ENCODE measurements at regions not wholly inside any gene's neighbourhood (a gene's known extent, or its start where the extent isn't known, plus 50 kb on each side); places are given as distances from the start of the nearest gene placed in this dataset.

- H3K9me3 ChIP-seq (ENCODE audit: low read length), result no peaks in the 10 kb centered on the region
Measured at GRCh38 chr12:60724475-60724874, 1128.6 kb downstream of the SLC16A7 start.

GRCh38 chr12:60724984-60725383, 1129.2 kb downstream of the SLC16A7 start:
- no peak overlapping the region for H3K9ac ChIP-seq (ENCODE audit: low read length)
- no peaks in the 10 kb centered on the region for H3F3A ChIP-seq (ENCODE audit: insufficient read depth, low read length, poor library complexity, severe bottlenecking)
- no peak for TF ChIP-seq EZH2 (IDR thresholded peaks at IDR 0.05; ENCODE audit: borderline replicate concordance, insufficient read depth, low read length, poor library complexity, severe bottlenecking)
- no peak for TF ChIP-seq TAF1 (IDR thresholded peaks at IDR 0.05; ENCODE audit: low read depth)
- TF ChIP-seq CTCF (IDR thresholded peaks at IDR 0.05; ENCODE audit: poor library complexity, severe bottlenecking), result no peak
- H3K4me2 ChIP-seq (ENCODE audit: low read length), result no peak overlapping the region
- no peaks in the 10 kb centered on the region for H3K79me2 ChIP-seq (replicated peaks; ENCODE audit: insufficient read depth, low read length)
- H3K36me3 ChIP-seq (ENCODE audit: insufficient read depth, low read length), result no peaks in the 10 kb centered on the region
- H2AFZ ChIP-seq (ENCODE audit: low read depth, low read length), result no peak overlapping the region
- no peaks in the 10 kb centered on the region for H3K27me3 ChIP-seq (ENCODE audit: insufficient read depth, low read depth, low read length)
- no peaks in the 10 kb centered on the region for H4K20me1 ChIP-seq (ENCODE audit: insufficient read depth)
- H3K9me3 ChIP-seq (ENCODE audit: low read length), result no peaks in the 10 kb centered on the region
- no peaks in the 10 kb centered on the region for H3K9me2 ChIP-seq (ENCODE audit: insufficient read depth, low read length)
- no peak overlapping the region for H3K27ac ChIP-seq (ENCODE audit: low read length)
- no peak overlapping the region for H3K4me3 ChIP-seq (ENCODE audit: low read length)

More at GRCh38 chr12:60724475-60724874, 1128.6 kb downstream of the SLC16A7 start:
- Histone ChIP-seq H3F3A (ENCODE audit: insufficient read depth, low read length, poor library complexity, severe bottlenecking) (no peaks in the 10 kb centered on the region), H3K36me3 (ENCODE audit: insufficient read depth, low read length) (no peaks in the 10 kb centered on the region), H3K4me2 (ENCODE audit: low read length) (no peak overlapping the region), H3K9ac (ENCODE audit: low read length) (no peak overlapping the region), H3K27me3 (ENCODE audit: insufficient read depth, low read depth, low read length) (no peaks in the 10 kb centered on the region), H4K20me1 (ENCODE audit: insufficient read depth) (no peaks in the 10 kb centered on the region), H2AFZ (ENCODE audit: low read depth, low read length) (no peak overlapping the region), H3K79me2 (replicated peaks; ENCODE audit: insufficient read depth, low read length) (no peaks in the 10 kb centered on the region), H3K9me2 (ENCODE audit: insufficient read depth, low read length) (no peaks in the 10 kb centered on the region), H3K27ac (ENCODE audit: low read length) (no peak overlapping the region), H3K4me3 (ENCODE audit: low read length) (no peak overlapping the region)
- TF ChIP-seq MXI1 (conservative IDR thresholded peaks at IDR 0.05; ENCODE audit: poor library complexity, severe bottlenecking), result no peak
- no peak for TF ChIP-seq RAD21 (conservative IDR thresholded peaks at IDR 0.05)
- TF ChIP-seq CTCF (IDR thresholded peaks at IDR 0.05; ENCODE audit: poor library complexity, severe bottlenecking), result no peak
- no peak for TF ChIP-seq TAF1 (IDR thresholded peaks at IDR 0.05; ENCODE audit: low read depth)
- TF ChIP-seq EP300 (conservative IDR thresholded peaks at IDR 0.05; ENCODE audit: poor library complexity, severe bottlenecking), result no peak
- TF ChIP-seq POLR2AphosphoS5 (IDR thresholded peaks at IDR 0.05), result no peak
- TF ChIP-seq EZH2 (IDR thresholded peaks at IDR 0.05; ENCODE audit: borderline replicate concordance, insufficient read depth, low read length, poor library complexity, severe bottlenecking), result no peak
- no peak for TF ChIP-seq REST (IDR thresholded peaks at IDR 0.05; ENCODE audit: borderline replicate concordance)
- no peak for TF ChIP-seq SMC3 (conservative IDR thresholded peaks at IDR 0.05; ENCODE audit: poor library complexity)

Data from neural cell (in vitro differentiated cells).